ENCODE measurements at regions not wholly inside any gene's neighbourhood (a gene's known extent, or its start where the extent isn't known, plus 50 kb on each side); places are given as distances from the start of the nearest gene placed in this dataset.

DNA sequence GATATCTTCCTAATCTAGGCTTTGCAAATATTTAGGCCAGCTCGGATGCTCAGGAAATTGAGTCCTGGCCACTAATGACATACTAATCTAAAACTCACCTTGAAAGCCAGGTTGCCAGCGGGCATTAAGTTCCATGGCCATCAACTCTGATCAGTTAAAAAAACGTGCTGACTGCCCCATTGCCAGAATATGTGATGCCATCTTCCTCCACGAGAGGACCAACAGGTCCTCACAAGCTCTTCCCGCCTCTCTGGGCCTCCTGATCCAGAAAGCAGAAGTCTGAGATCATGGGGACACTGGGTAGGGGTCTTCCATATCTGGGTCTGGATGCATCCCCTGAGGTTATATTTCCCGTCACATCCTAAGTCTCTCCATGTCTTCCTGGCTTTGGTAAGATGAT lies 311.3 kb downstream of the TCERG1L start:
- DNase-seq (ENCODE audit: low spot score), result no peak
- BruUV-seq (replicated peaks), result no TSS peak

DNA sequence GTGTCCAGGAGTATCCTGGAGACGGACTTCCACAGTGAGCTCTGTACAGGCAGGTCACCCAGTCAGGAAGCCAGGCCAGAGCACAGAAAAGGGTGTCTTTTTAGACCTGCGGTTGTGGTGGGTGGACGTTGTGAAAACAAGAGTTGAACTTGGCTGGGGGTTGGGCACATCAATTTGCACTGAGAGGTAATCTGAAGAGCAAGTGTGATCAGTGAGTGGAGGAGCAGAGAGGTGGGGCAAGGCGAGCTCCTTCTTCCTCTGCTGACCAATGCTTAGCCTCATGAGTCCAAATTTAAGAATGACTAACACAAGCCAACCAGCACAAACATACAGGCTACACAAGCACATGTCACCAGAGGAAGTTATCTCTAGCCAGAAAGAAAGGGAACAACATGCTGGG lies 310.8 kb downstream of the TCERG1L start:
- Histone ChIP-seq H3K4me3 (ENCODE audit: low read depth, low read length, poor library complexity, severe bottlenecking) (no peak overlapping the region), H2AFZ (ENCODE audit: low read length) (no peak overlapping the region), H4K20me1 (ENCODE audit: insufficient read depth, low read length) (no peaks in the 10 kb centered on the region), H3K9me2 (ENCODE audit: insufficient read depth, low read length) (no peaks in the 10 kb centered on the region), H3K27ac (ENCODE audit: low read depth, low read length, poor library complexity, severe bottlenecking) (no peak overlapping the region), H3K36me3 (ENCODE audit: insufficient read depth, low read length) (no peaks in the 10 kb centered on the region), H3K79me2 (ENCODE audit: insufficient read depth, low read depth, low read length) (no peaks in the 10 kb centered on the region), H3K4me2 (ENCODE audit: low read length) (no peak overlapping the region), H3K9me3 (ENCODE audit: low read length) (no peaks in the 10 kb centered on the region), H3K4me1 (ENCODE audit: insufficient read depth, low read length, poor library complexity, severe bottlenecking) (no peaks in the 10 kb centered on the region)
- CTCF ChIA-PET (ENCODE audit: unreplicated experiment), result no interaction called here
- no peak for TF ChIP-seq EZH2phosphoT487 (IDR thresholded peaks at IDR 0.05; ENCODE audit: borderline replicate concordance, low read depth, low read length)
- TF ChIP-seq CTCF (conservative IDR thresholded peaks at IDR 0.05; ENCODE audit: low read length), result no peak
- POLR2A ChIA-PET, result no interaction called here
- DNase-seq (ENCODE audit: low spot score), result no peak
- BruUV-seq (replicated peaks), result no TSS peak
- intact Hi-C loops (cut with micrococcal nuclease; ENCODE audit: unreplicated experiment), result no loop called here

More for the DNA sequence above, 311.3 kb downstream of the TCERG1L start:
- ChIA-PET POLR2A (interaction anchor here (1.1 kb wide), 1 partner anchor 8 kb away, joined by 3 read pairs; no protein-coding TSS in a partner anchor), CTCF (ENCODE audit: unreplicated experiment) (no interaction called here)
- Histone ChIP-seq H2AFZ (ENCODE audit: low read length) (no peak overlapping the region), H3K36me3 (ENCODE audit: insufficient read depth, low read length) (no peaks in the 10 kb centered on the region), H3K4me1 (ENCODE audit: insufficient read depth, low read length, poor library complexity, severe bottlenecking) (no peaks in the 10 kb centered on the region), H3K4me2 (ENCODE audit: low read length) (no peak overlapping the region), H3K4me3 (ENCODE audit: low read depth, low read length, poor library complexity, severe bottlenecking) (no peak overlapping the region), H3K79me2 (ENCODE audit: insufficient read depth, low read depth, low read length) (no peaks in the 10 kb centered on the region), H3K27ac (ENCODE audit: low read depth, low read length, poor library complexity, severe bottlenecking) (no peak overlapping the region), H4K20me1 (ENCODE audit: insufficient read depth, low read length) (no peaks in the 10 kb centered on the region), H3K9me2 (ENCODE audit: insufficient read depth, low read length) (no peaks in the 10 kb centered on the region), H3K9me3 (ENCODE audit: low read length) (no peaks in the 10 kb centered on the region)
- TF ChIP-seq CTCF (conservative IDR thresholded peaks at IDR 0.05; ENCODE audit: low read length) (no peak), EZH2phosphoT487 (IDR thresholded peaks at IDR 0.05; ENCODE audit: borderline replicate concordance, low read depth, low read length) (no peak)
- intact Hi-C loops (cut with micrococcal nuclease; ENCODE audit: unreplicated experiment), result no loop called here

DNA sequence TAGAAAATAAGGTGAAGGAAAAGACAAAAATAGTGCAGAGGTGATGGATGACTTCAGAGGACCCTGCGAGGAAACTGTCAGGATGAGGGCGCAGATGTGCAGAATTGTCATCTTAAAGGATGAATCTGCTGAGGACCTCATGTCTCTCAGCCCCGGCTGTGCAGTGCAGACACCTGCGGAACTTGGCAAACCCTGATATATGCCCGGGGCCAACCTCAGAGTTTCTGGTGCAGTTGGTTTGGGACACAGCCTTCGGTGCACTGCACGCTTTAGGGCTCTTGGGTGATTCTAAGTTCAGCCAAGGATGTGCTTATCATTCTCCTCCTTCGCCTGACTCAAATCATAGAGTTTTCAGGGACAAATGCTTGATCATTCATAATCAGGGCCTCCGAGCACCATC lies 310.1 kb downstream of the TCERG1L start:
- no peak for DNase-seq (ENCODE audit: low spot score)
- Histone ChIP-seq H3K79me2 (ENCODE audit: insufficient read depth, low read depth, low read length) (no peaks in the 10 kb centered on the region), H3K9me3 (ENCODE audit: low read length) (no peaks in the 10 kb centered on the region), H3K9me2 (ENCODE audit: insufficient read depth, low read length) (no peaks in the 10 kb centered on the region), H3K4me3 (ENCODE audit: low read depth, low read length, poor library complexity, severe bottlenecking) (no peak overlapping the region), H3K36me3 (ENCODE audit: insufficient read depth, low read length) (no peaks in the 10 kb centered on the region), H2AFZ (ENCODE audit: low read length) (no peak overlapping the region), H3K4me2 (ENCODE audit: low read length) (no peak overlapping the region), H4K20me1 (ENCODE audit: insufficient read depth, low read length) (no peaks in the 10 kb centered on the region), H3K4me1 (ENCODE audit: insufficient read depth, low read length, poor library complexity, severe bottlenecking) (no peaks in the 10 kb centered on the region), H3K27ac (ENCODE audit: low read depth, low read length, poor library complexity, severe bottlenecking) (no peak overlapping the region)
- no TSS peak for BruUV-seq (replicated peaks)
- intact Hi-C loops (cut with micrococcal nuclease; ENCODE audit: unreplicated experiment), result no loop called here
- CTCF ChIA-PET (ENCODE audit: unreplicated experiment), result no interaction called here
- TF ChIP-seq EZH2phosphoT487 (IDR thresholded peaks at IDR 0.05; ENCODE audit: borderline replicate concordance, low read depth, low read length) (no peak), CTCF (conservative IDR thresholded peaks at IDR 0.05; ENCODE audit: low read length) (no peak)
- POLR2A ChIA-PET, result no interaction called here
